ENCODE measurements at regions not wholly inside any gene's neighbourhood (a gene's known extent, or its start where the extent isn't known, plus 50 kb on each side); places are given as distances from the start of the nearest gene placed in this dataset.

GRCh38 chr3:18567293-18567692, 142.2 kb upstream of the SATB1 start:
- DNase-seq (ENCODE audit: low read depth, low spot score) (no peak), FAIRE-seq (no peak)
- Histone ChIP-seq H3K27me3 (ENCODE audit: control insufficient read depth, extremely low read depth, insufficient read depth, low read length) (no peaks in the 10 kb centered on the region), H3K79me2 (ENCODE audit: control insufficient read depth, insufficient read depth, low read length) (no peaks in the 10 kb centered on the region), H2AFZ (ENCODE audit: control insufficient read depth, low read length) (no peak overlapping the region), H4K20me1 (ENCODE audit: control insufficient read depth, extremely low read depth, insufficient read depth, low read length) (no peaks in the 10 kb centered on the region), H3K4me3 (ENCODE audit: control insufficient read depth in 2 of 3, extremely low read depth in 1 of 3, insufficient read depth in 2 of 3, low read depth in 1 of 3, low read length in 3 of 3) (no peak overlapping the region), H3K9me1 (ENCODE audit: control insufficient read depth, extremely low read depth, insufficient read depth, low read length) (no peaks in the 10 kb centered on the region), H3K36me3 (ENCODE audit: control insufficient read depth in 2 of 2, extremely low read depth in 1 of 2, insufficient read depth in 2 of 2, low read length in 2 of 2) (no peaks in the 10 kb centered on the region), H3K4me2 (ENCODE audit: control insufficient read depth, extremely low read depth, insufficient read depth, low read depth, low read length) (no peak overlapping the region), H3K9ac (ENCODE audit: control insufficient read depth, extremely low read depth, insufficient read depth, low read length) (no peak overlapping the region), H3K27ac (ENCODE audit: control insufficient read depth, insufficient read depth, low read length) (no peak overlapping the region), H3K9me3 (ENCODE audit: control insufficient read depth, low read depth, low read length) (no peaks in the 10 kb centered on the region), H3K4me1 (ENCODE audit: control insufficient read depth, extremely low read depth, insufficient read depth, low read length) (no peaks in the 10 kb centered on the region)
- dilution Hi-C loops (cut with MboI; ENCODE audit: extremely low pct_ligation_motif_present, low sequenced_read_pairs), result no loop called here
- no peak for TF ChIP-seq CTCF (optimal IDR thresholded peaks at IDR 0.05 in 1 of 3, IDR thresholded peaks at IDR 0.05 in 1 of 3, conservative IDR thresholded peaks at IDR 0.05 in 1 of 3; ENCODE audit: extremely low read depth in 1 of 3, insufficient read depth in 2 of 3, low read length in 3 of 3)

- Histone ChIP-seq H3K9me1 (ENCODE audit: control insufficient read depth, extremely low read depth, insufficient read depth, low read length) (no peaks in the 10 kb centered on the region), H3K27me3 (ENCODE audit: control insufficient read depth, extremely low read depth, insufficient read depth, low read length) (no peaks in the 10 kb centered on the region), H3K27ac (ENCODE audit: control insufficient read depth, insufficient read depth, low read length) (no peak overlapping the region), H3K4me3 (ENCODE audit: control insufficient read depth in 2 of 3, extremely low read depth in 1 of 3, insufficient read depth in 2 of 3, low read depth in 1 of 3, low read length in 3 of 3) (no peak overlapping the region), H3K4me2 (ENCODE audit: control insufficient read depth, extremely low read depth, insufficient read depth, low read depth, low read length) (no peak overlapping the region), H4K20me1 (ENCODE audit: control insufficient read depth, extremely low read depth, insufficient read depth, low read length) (no peaks in the 10 kb centered on the region), H3K36me3 (ENCODE audit: control insufficient read depth in 2 of 2, extremely low read depth in 1 of 2, insufficient read depth in 2 of 2, low read length in 2 of 2) (no peaks in the 10 kb centered on the region), H2AFZ (ENCODE audit: control insufficient read depth, low read length) (no peak overlapping the region), H3K9me3 (ENCODE audit: control insufficient read depth, low read depth, low read length) (no peaks in the 10 kb centered on the region), H3K9ac (ENCODE audit: control insufficient read depth, extremely low read depth, insufficient read depth, low read length) (no peak overlapping the region), H3K4me1 (ENCODE audit: control insufficient read depth, extremely low read depth, insufficient read depth, low read length) (no peaks in the 10 kb centered on the region), H3K79me2 (ENCODE audit: control insufficient read depth, insufficient read depth, low read length) (no peaks in the 10 kb centered on the region)
- FAIRE-seq, result no peak
- dilution Hi-C loops (cut with MboI; ENCODE audit: extremely low pct_ligation_motif_present, low sequenced_read_pairs), result no loop called here
- DNase-seq (ENCODE audit: low read depth, low spot score), result no peak
- TF ChIP-seq CTCF (optimal IDR thresholded peaks at IDR 0.05 in 1 of 3, IDR thresholded peaks at IDR 0.05 in 1 of 3, conservative IDR thresholded peaks at IDR 0.05 in 1 of 3; ENCODE audit: extremely low read depth in 1 of 3, insufficient read depth in 2 of 3, low read length in 3 of 3), result no peak
- TF ChIP-seq EZH2 (IDR thresholded peaks at IDR 0.05; ENCODE audit: low read length), result no peak
Observed at GRCh38 chr3:18562364-18563154, 137.4 kb upstream of the SATB1 start.

Data from keratinocyte (primary cell).